Colonic mucosa (tissue), 4 donors: ENCODE measurements at regions not wholly inside any gene's neighbourhood (a gene's known extent, or its start where the extent isn't known, plus 50 kb on each side); places are given as distances from the start of the nearest gene placed in this dataset.

Experiments used
- DNase-seq: peaks from one replicate; pipeline ENCODE4 v3.0.0-alpha.2; 2020
- H3K27ac ChIP-seq: fragments of 200-600 bp; one replicate; pipeline ENCODE4 v1.8.0; 2021
- H3K27me3 ChIP-seq: fragments of 200-600 bp; one replicate; pipeline ENCODE4 v1.8.0; 2021
- H3K36me3 ChIP-seq: fragments of 200-600 bp; one replicate; pipeline ENCODE4 v1.8.0; 2021
- H3K4me1 ChIP-seq: fragments of 200-600 bp; one replicate; pipeline ENCODE4 v1.8.0; 2021; ENCODE audit warnings: mild to moderate bottlenecking
- H3K4me3 ChIP-seq: fragments of 200-600 bp; one replicate; pipeline ENCODE4 v1.8.0; 2021
- H3K9ac ChIP-seq, 2 donors: one replicate each; pipeline ENCODE4 v1.7.0; 2013; ENCODE audit warnings: control low read depth in 2 of 2, low read depth in 2 of 2, low read length in 2 of 2
- H3K9me3 ChIP-seq: fragments of 200-600 bp; one replicate; pipeline ENCODE4 v1.8.0; 2021
- CTCF ChIP-seq: fragments of 200-600 bp; IDR thresholded peaks from one replicate; pipeline ENCODE4 v1.8.0; 2022; ENCODE audit warnings: antibody characterized with exemption, mild to moderate bottlenecking
- intact Hi-C: fragments of 100-400 bp; cut with DNase I; formaldehyde crosslinking; loops from one replicate; pipeline ENCODE4 v1.14.1; 2022
- donor health status: healthy.
- donor health status: DM: no; HTN: no; CAD: no.
- donor health status: DM: no; HTN: no; CAD: no.

DNA sequence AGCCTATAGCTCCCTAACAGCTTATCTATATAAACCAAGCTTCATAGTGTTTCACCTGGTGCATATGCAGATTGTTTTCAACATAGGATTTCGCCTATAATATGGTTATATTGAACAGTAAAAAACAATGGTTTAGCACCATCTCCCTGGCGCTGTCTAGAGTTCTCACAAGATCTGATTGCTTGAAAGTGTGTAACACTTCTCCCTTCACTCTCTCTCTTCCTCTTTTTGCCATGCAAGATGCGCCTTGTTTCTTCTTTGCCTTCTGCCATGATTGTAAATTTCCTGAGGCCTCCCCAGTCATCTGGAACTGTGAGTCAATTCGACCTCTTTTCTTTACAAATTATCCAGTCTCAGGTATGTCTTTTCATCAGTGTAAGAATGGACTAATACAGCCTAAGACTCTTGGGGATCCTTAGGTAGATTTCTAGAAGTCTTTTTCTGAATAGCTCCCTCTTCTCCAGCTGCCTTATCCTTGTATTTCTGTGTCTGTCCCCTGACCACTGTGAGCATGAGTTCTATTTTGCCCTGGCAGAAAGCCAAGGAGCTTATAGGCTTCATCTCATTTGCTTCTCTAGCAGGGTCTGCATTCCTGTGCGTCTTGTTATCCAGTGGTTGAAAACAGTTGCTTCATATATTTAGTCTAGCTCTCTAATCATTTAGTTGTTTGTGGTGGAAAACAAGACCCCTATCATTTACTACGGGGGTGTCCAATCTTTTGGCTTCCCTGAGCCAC, 401.6 kb downstream of the GPD2 start:
- TF ChIP-seq CTCF: no peak
- Histone ChIP-seq H3K27me3 (no peaks in the 10 kb centered on the region), H3K36me3 (no peaks in the 10 kb centered on the region), H3K4me1 (no peaks in the 10 kb centered on the region), H3K9me3 (no peaks in the 10 kb centered on the region), H3K27ac (no peak overlapping the region), H3K4me3 (no peak overlapping the region), H3K9ac (no peak overlapping the region)
- intact Hi-C loops: no loop called here
- DNase-seq: no peak

DNA sequence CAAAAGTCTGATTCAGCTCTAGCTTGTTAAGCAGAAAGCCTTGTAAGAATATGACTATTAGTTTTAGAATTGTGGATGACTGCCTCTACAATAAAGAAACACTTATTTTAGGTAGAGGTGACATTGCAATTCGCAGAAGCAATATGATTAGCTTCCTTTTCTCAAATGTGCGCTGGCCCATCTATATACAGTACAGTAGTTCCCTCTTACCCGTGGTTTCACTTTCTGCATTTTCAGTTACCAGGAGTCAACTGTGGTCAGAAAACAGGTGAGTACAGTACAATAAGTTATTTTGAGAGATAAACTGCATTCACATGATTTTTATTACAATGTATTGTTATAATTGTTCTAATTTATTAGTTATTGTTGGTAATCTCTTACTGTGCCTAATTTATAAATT, 405.1 kb downstream of the GPD2 start:
- H3K4me1 ChIP-seq: no peaks in the 10 kb centered on the region
- no peak overlapping the region for H3K4me3 ChIP-seq
- H3K9ac ChIP-seq: no peak overlapping the region
- H3K9me3 ChIP-seq: no peaks in the 10 kb centered on the region
- no peak overlapping the region for H3K27ac ChIP-seq
- intact Hi-C loops: no loop called here
- no peak for DNase-seq
- no peaks in the 10 kb centered on the region for H3K27me3 ChIP-seq
- no peak for TF ChIP-seq CTCF
- no peaks in the 10 kb centered on the region for H3K36me3 ChIP-seq

DNA sequence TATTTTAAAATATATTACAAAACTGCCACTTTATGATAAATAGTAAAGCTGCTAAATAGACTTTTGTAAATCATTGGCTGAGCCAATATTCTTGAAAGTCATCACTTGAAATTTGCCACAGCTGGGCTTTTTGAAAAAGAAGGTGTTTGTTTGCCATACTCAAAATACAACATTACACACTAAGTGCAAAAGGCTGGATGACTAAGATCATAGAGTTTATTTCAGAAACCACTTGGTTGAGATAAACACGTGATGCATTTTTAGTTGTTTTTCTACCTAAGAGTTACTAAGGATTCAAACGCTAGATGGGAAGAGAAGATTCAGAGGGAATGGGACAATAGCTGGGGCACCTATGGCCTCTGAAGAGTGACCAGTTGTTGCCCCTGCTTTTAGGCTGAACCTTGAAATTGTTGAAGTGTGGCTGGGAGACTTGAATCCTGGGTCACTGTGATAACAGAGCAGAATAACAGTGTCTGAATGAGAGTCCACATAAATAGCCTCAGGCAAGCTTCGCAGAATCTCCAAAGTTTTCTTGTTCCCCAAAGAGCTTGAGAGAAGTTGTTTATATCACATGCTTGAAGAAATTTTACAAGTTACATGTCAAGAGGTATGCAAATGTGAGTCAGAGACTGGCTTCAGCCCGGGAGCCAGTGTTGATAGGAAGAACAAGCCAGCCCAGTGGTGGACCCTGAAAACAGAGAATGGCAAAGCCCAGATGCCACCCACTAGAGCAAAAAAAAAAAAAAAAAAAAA, 409.8 kb downstream of the GPD2 start:
- TF ChIP-seq CTCF: no peak
- Histone ChIP-seq H3K36me3 (no peaks in the 10 kb centered on the region), H3K27ac (no peak overlapping the region), H3K9me3 (no peaks in the 10 kb centered on the region), H3K9ac (no peak overlapping the region), H3K27me3 (no peaks in the 10 kb centered on the region), H3K4me1 (no peaks in the 10 kb centered on the region), H3K4me3 (no peak overlapping the region)
- intact Hi-C loops: no loop called here
- DNase-seq: no peak

GRCh38 chr2:156852210-156852609, 405.3 kb upstream of the GALNT5 start:
- Histone ChIP-seq H3K4me1 (no peaks in the 10 kb centered on the region), H3K36me3 (no peaks in the 10 kb centered on the region), H3K4me3 (no peak overlapping the region), H3K9me3 (no peaks in the 10 kb centered on the region), H3K27me3 (no peaks in the 10 kb centered on the region), H3K27ac (no peak overlapping the region), H3K9ac (no peak overlapping the region)
- TF ChIP-seq CTCF: no peak
- intact Hi-C loops: no loop called here
- DNase-seq: no peak

DNA sequence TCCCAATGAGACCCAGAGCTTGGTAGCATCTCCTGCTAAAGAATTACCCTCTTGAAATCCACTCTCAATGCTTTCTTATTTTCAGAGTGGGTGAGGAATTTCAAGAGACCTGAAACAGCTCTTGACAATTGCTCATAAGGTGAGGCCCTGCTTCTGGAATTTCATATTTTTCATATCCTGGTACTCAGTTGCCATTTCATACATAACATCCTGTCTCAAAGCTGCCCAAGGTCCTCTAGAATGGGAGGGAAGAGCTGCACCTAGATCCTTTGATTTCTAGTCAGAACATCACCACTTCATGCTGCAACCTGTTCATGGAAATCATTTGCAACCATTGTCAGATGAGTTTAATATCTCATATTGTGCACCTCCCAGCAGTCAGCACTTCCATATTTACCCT, 404.8 kb upstream of the GALNT5 start:
- Histone ChIP-seq H3K9ac (no peak overlapping the region), H3K36me3 (no peaks in the 10 kb centered on the region), H3K4me3 (no peak overlapping the region), H3K27me3 (no peaks in the 10 kb centered on the region), H3K27ac (no peak overlapping the region), H3K4me1 (no peaks in the 10 kb centered on the region), H3K9me3 (no peaks in the 10 kb centered on the region)
- intact Hi-C loops: no loop called here
- DNase-seq: no peak
- TF ChIP-seq CTCF: no peak
